ENCODE measurements at regions not wholly inside any gene's neighbourhood (a gene's known extent, or its start where the extent isn't known, plus 50 kb on each side); places are given as distances from the start of the nearest gene placed in this dataset.

DNA sequence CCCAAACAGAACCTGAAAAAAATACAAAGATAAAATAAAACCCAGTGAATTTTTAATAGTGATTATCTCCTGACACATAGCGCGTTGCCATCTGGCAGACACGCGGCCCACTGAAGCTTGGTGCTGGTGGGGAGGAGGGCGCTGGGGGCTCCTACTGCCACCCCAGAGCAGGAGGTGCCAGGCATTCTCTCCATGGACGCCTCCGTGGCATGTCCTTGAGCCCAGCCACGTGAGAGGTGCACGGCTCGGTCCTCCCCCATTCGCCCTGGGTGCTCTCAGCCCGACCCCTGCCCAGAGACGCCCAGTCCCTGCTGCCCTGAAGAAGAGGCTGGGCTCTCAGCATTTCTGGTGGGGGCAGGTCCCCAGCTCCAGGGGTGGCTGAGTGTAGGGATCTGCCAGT lies 142.2 kb upstream of the GSE1 start:
- no peak for DNase-seq

DNA sequence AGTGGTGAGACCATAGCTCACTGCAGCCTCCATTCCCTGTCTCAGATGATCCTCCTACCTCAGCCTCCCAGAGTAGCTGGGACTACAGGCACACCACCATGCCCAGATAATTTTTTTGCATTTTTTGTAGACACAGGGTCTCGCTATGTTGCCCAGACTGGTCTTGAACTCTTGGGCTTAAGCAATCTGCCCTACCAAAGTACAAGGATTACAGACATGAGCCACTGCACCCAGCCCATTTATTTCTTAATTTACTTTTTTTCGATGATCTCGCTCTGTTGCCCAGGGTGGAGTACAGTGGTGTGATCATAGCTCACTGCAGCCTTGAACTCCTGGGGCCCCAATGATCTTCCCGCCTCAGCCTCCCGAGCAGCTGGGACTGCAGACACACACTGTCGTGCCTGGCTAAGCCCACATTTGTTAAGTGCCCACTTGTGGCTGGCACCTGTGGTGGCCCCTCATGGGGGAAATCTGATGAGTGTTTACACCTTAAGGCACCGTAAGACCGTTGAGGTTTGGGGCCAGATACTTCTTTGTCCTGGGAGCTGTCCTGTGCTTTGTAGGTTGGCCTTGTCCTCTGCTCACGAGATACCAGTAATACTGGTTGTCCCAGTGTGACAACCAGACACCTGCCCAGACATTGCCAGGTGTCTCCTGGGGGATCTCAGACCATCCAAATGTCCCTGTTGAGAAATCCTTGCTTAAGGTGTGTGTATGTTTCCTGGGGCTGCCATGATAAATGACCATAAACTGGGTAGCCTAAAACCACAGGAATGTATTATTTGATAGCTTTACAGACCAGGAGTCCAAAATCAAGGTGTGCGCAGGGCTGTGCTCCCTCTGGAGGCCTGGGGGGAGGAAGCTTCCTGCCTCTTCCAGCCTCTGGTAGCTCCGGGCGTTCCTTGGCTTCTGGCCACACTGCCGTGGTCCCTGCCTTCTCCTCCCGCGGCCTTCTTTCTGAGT lies 141.4 kb upstream of the GSE1 start:
- no peak for DNase-seq

DNA sequence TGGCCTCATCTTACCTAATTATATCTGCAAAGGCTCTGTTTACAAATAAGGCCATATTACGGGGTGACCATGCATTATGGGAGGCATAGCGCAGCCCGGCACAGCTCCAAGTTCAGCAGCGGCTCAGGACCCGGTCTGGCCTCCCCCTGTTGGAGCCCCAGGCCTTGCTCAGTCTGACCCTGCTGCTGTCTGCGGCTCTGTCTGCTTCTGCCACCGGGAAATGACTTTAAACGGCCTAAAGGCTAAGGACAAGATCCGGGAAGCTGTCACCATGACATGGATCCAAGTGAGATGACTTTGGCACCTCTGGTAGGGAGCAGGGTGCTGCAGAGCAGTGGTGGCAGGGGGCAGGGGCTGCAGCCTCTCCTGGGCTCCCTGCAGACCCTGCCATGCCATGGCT lies 140.6 kb upstream of the GSE1 start:
- no peak for DNase-seq

DNA sequence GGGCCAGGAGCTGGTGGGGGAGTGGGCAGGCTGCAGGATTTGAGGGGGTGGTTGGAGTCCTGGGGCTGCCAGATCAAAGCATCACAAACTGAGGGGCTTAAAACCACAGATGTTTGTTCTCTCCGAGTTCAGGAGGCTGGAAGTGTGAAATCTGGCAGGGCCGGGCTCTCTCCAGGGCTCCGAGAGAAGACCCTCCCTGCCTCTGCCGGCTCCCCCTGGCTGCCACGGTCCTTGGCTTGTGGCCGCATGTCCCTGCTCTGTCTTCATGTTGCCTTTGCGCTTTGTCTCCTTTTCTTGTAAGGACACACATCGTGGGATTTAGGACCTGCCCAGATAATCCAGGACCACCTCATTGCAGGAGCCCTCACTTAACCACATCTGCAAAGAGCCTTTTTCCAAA lies 139.8 kb upstream of the GSE1 start:
- no peak for DNase-seq

DNA sequence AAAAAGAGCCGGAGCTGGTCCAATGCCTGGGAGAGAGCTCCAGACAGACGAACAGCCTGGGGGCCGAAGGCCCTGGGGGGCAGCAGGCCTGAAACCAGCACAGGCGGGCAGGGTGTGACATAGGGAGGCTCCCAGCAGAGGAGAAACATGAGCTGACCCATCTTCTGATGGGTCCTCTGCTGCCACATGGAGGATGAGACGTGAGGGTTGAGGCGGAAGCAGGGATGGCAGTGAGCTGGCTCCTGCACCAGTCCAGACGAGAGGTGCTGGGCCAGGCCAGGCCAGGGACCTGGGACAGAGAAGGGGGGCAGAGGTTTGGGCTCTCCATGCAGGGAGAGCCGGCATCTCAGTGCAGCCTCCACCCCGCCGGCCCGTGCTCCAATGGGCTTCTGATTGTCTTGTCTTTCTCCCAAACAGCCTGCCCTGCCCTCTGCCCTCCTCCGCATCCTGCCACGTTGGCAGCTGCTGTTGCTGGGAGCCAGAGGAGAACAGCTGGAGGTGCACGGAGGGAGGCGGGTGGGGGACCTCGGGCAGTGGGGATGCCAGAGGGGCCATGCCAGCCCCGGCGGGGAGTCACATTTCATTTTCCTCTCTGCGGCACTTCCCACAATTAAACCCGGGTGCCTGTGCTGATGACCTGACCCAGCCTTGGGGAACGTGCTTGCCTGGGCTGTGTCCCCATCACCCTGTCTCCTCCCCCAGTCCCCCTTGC lies 139.1 kb upstream of the GSE1 start:
- no peak for DNase-seq

DNA sequence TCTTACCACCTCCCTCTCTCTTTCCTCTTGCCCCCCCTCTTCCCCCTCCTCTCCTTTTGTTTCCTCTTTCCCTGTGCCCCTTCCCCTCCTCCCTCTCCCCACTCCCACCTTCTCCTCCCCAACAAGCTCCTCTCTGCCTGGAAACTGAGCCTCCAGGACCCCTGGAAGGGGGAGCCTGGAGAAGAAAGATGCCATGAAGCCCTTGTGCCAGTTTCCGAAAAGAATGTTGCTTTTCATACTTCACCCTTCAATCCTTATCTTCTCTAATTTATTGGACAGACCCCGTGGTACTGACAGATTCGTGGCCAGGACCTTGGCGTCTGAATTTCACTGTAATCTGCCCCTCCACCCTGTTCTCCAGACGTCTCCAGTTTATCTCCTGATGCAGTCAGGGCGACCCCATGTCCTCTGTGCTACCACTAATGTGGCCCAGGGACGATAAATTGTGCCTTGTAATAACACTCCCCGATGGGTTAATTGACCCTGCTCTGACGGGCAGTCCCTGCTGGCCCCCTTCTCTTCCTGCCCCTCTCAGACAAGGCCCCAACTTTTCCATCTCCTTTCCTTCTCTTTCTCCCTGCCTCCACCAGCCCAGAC lies 138.4 kb upstream of the GSE1 start:
- DNase-seq = no peak

DNA sequence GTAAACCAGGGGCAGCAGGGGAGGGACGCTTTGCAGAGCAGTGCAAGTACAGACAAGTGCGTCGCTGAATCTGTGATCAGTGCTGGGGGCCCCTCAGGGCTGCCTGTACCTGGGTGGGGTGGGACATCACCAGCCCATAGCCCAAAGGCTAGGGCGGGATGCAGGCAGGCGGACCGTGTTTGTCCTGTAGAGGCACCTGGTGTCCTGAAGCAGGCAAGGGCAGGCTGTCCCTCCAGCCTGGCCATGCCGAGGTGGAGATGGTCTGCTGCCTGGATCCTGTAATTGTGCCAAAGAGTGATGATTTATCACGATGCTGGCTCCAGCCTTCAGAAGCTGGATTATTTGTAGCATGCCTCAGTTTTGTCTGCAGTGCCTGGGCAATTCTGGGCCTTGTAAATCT lies 137.9 kb upstream of the GSE1 start:
- DNase-seq = no peak

DNA sequence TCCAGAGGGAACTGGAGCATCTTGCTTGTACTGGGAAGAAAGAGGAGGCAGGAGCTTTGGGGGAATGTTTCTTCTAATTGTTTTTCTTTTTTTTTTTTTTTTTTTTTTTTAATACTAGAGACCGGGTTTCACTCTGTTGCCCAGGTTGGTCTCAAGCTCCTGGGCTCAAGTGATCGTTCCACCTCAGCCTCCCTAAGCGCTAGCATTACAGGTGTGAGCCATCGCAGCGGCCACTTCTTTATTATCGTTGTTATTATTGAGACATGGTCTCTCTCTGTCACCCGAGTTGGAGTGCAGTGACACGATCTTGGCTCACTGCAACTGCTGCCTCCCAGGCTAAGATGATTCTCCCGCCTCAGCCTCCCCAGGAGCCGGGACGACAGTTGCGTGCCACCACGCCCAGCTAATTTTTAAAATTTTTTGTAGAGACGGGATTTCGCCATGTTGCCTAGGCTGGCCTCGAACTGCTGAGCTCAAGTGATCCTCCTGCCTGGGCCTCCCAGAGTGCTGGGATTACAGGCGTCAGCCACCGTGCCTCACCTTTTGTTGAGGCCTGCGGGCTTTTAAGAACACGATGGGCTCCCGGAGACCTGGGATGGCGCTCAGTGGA lies 137.3 kb upstream of the GSE1 start:
- no peak for DNase-seq

DNA sequence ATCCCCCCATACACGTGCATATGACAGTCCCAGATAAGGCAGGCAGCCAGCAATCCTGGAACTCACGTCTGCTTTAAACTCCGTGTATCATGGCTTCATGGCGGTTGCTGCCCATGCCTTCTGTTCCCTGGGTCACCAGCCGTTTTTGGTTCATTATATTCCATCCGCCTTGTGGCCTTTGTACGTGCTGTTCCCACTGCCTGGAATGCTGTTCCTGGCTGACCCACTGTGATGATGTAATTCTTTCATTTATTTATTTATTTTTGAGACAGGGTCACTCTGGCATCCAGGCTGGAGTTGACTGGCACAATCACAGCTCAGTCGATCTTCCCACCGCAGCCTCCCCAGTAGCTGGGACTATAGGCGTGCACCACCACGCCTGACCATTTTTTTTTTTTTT lies 136.7 kb upstream of the GSE1 start:
- no peak for DNase-seq

DNA sequence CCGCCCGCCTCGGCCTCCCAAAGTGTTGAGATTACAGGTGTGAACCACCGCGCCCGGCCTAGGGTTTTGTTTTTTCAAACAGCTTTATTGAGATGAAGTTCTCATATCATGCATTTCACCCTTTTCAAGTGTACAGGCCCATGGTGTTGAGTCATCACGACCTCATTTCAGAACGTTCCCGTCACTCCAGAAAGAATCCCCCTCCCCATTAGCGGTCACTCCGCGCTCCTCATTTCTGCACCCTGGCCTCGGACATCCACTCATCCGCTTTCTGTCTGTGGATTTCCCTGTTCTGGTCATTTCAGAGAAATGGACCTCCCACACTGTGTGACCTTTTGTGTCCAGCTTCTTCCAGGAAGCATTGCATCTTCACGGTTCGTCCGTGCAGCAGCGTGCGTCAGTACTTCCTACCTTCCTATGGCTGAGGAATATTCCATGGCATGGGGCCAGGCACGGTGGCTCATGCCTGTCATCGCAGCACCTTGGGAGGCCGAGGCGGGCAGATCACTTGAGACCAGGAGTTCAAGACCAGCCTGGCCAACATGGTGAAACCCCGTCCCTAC lies 135.2 kb upstream of the GSE1 start:
- peak; percentile 10 for DNase-seq

DNA sequence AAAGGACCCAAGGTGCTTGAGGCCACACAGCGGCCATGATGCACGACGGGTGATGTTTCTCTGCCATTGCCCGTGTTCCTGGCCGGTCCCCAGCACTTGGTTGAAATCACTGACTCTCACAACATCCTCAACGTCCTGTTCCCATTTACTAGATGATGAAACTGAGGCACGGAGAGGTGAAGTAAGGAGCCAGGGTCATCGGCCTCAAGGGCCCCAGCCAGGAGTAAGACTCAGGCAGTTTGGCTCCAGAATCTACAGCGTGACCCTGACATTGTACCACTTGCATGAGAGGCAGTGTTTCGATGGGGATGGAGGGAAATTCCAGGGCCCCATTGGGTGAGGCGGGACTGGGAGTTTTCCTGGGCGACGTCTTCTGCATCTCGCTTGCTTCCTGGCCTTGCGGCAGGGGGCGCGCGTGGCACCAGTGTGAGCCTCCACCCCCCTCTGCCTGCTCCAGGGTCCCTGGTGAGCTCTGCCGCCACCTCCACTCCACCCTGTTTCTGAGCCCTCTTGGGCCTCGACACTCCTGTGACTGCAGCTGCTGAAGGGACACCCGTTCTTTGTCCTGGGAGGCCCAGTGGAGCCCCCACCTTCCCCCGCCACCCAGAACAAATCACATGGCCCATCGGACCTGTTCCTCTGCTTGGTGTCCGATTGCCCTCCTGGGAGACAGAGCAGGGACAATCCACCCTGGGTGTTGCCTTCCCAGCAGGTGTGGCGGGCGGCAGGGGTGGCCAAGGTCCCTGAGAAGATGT lies 133.0 kb upstream of the GSE1 start:
- no peak for DNase-seq

DNA sequence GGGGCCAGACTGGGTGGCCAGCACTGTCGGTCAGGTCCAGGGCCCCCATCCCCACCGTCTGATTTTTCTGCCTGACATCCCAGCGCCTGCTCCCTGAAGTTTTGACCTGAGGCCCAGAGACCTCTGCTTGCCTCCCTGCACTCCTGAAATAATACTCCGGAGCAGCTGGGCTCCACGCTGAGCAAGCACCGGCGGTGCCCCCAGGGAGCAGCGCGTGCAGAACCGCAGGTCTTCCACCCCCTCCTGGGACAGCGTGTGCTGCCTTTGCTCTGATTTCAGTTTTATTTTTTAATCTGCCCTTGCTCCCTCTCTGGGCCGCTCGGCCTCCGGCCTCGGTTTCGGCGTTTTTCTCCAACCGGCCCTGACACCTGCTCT lies 132.4 kb upstream of the GSE1 start:
- no peak for DNase-seq

DNA sequence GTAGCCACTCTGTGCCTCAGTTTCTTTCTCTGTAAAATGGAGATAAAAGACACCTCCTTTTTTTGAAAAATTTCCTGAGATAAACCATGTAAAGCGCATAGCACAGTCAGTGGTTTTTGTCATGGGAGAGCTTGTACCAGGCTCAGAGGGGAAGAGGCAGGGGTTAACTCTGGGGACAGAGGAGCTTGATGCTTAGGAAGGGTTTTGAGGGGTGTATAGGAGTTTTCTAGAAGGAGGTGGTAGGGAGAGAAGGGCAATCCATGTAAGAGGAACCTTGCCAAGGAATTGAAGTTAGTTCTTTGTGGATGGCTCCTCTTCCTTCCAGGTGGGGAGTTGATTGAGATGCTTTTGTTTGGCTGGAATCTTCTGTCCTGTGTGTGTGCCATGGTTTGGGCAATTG lies 131.9 kb upstream of the GSE1 start:
- DNase-seq = no peak

DNA sequence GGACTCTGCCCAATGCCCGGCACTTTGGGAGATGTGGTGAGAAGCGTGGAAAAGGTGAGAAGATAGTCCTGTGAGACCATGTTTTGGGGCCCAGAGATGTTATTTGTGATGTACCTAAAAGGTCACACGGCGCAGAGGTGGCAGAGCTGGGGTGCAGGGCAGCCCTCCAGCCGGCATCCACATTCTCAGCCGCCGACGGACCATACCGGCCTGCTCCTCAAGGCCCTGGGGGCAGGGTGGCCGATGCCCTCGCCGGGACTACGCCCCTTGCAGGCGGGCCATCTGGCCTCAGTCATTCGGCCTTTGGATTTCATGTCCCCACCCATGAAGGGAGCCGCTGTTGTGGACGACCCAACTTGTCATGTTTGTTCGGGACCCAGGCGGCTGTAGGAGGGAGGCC lies 131.4 kb upstream of the GSE1 start:
- no peak for DNase-seq

DNA sequence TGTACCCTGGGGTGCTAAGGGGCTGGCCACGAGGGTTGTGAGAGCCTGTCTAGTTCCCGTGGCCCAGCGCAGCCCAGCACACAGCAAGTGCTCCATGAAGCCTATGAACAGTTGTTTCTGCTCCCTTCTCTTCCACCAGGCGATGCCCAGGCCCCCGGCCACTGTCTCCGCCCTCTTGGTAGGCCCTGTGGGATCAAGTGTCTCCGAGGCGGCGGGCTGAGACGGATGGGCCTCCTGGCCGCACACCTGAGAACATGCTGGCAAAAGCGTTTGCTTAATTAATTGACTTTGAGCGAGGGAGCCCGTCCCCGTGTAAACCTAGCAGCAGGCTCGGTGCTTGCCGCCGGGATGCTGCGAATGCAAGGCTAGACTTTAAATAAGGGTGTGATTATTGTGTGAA lies 129.7 kb upstream of the GSE1 start:
- DNase-seq = no peak

DNA sequence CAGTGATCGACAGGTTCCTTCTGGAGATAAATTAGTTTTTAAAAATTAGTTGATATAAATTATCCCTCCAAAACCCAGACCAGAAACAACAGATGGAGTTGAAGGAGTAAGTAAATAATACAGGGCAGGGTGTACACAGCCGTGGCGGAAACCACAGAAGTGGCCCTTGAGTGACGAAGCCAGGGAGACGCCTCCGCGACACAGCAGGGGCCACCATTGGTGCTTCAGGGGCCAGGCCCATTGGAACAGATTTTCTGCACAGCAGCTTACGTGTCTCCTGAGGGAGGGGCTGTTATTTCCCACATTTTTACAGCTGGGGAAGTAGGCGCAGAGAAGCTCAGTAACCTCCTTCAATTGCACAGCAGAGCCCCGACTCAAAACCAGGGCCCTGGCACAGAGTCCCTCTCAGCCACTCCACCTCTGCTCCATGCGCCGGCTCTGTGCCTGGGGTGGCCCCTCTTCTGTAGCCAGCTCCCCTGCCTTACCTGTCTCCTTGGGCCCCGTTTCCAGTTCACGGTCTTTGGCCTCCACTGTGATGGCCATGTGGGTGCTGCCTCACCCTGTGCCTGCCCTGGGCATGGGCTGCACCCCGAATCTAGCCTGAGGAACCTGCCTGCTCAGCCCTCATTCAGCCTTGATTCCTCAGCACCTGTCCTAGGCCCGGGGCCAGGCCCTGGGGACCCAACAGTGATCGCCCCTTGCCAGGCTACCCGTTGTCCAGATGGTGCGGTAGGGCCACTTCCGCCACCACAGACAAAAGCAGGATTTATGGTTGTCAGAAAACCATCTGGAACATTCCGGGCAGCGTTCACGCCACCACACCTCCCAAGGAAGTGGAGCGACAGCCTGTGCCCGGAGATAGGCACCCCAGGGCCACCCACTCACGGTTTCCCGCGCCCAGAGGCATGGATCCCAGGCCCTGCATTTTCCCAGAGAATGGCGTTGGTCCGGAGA lies 128.5 kb upstream of the GSE1 start:
- DNase-seq = peak; percentile 20

DNA sequence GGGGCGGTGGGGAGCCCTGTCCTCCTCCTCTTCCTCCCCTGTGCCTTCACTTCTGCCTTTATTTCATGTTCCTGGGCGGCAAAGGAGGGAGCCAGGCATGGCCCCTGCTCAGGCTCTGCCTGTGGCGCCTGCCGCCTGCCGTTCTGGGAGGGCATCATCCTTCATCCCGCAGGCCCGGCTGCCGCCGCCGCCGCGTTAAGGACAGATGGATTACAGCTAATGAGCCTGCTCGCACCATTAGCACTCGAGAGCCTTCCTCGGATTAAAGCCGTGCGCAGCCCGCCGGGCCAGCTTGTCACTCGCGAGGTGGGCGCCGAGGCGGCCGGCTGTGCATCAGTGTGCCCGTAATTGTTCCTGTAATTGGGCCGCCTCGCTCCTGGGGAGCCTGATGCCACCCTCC lies 127.7 kb upstream of the GSE1 start:
- no peak for DNase-seq

DNA sequence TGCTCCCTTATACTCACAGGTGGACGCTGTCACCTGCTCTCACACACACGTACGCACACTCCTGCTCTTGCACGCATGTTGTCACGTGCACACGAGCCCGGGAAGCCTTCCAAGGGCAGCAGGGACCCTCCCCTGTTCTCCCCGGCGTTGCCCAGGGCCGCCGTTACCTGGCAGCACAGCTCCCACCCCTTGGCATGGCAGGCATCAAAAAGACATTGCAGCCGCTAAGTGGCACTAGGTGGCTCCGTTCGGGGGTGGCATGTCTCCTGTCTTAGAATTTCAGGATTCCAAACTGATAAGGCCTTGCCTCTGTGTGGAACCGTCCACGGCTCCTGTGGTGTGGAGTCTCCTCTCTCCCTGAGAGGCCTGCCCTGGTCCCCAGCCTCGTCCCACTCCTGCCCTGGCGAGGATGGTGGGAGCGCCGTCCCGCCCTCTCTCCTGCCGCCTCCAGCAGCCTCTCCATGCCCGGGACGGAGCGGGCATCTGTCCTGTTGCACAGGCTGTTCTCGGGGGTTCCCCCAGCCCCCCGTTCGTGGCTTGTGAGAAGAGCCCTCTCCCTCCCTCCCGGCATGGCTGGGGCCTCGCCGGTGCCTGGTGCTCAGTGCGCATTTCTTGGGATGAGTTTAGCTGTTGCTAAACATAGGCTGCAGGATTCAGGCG lies 126.7 kb upstream of the GSE1 start:
- DNase-seq = no peak

DNA sequence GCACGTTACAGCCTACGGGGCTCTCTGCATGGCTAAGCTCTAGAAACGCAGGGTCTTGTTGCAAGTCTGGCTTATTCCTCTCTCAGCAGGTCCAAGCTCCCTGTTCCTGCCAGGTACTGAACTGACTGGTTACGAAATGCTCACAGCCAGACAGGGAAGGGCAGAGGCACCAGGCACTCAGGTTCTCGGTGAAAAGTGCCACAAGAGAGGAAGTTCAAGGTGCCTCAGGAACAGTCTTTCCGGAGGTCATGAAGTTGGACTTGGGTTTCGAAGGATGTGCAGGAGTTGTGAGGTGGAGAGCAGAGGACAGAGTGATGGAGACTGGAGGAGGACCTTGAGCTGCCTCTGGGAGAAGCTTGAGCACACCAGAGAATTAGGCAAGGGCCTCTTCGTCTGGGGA lies 124.7 kb upstream of the GSE1 start:
- no peak for DNase-seq

DNA sequence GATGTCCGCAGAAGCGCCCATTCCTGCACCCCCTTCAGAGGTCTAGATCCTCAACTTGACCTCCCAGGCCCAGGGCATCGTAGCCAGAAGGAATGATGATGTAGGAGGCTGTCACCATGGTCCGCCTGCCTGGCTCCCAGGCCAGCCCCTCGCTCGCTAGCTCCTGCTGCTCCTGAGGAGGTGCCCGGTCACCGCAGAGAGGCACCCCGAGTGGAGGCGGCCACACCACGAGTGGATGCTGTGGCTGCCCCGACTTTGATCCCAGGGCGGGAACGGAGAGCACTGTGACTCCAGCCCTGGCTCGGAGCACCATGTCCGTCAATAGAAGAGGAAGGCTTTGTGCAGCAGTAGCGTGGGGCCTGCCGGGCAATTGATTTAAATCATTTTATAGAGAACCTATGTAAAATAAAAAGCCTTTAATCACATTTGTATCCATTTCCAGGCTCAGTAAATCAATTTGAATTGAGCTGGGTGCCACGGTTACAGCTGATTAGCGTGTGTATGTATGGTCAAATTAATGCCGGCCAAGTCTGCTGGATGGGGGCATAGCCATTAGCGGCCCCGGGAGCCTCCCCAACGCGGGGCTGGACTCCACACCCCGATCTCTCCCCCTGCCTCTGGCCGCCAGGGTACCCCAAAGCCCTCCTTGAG lies 122.6 kb upstream of the GSE1 start:
- DNase-seq = no peak

All from suppressor macrophage treated with lipopolysaccharide for 4 hours (primary cell).